ENCODE measurements at regions not wholly inside any gene's neighbourhood (a gene's known extent, or its start where the extent isn't known, plus 50 kb on each side); places are given as distances from the start of the nearest gene placed in this dataset.

DNA sequence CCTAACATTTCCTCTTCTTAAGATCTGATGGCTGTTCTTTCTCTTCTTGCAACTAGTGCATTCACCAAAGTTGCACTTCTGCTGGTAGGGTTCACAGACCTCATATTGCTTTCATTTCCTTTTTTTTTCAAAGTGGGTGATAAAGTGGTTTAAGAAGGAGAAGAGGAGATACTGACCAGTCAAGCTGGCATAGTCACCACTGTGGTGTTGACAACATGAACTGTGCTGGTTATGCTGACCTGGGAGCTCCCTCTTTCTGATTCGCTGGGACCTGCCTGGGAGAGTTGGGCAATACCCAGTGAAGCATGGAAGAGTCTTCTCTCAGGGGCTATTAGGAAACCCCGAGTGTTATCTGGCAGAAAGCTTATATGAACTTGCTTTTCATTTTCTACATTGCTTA, 222.9 kb downstream of the SLITRK5 start:
- Mint-ChIP-seq H3K36me3 (ENCODE audit: unreplicated experiment) (no peaks in the 10 kb centered on the region), H3K4me3 (ENCODE audit: unreplicated experiment) (no peak overlapping the region), H3K9me3 (ENCODE audit: unreplicated experiment) (no peaks in the 10 kb centered on the region), H3K27ac (ENCODE audit: unreplicated experiment) (no peak overlapping the region), H3K4me1 (ENCODE audit: low read depth, unreplicated experiment) (no peaks in the 10 kb centered on the region), H3K27me3 (ENCODE audit: unreplicated experiment) (peaks cover 3% of the 10 kb centered on the region)
- TF ChIP-seq, protein P1, sequence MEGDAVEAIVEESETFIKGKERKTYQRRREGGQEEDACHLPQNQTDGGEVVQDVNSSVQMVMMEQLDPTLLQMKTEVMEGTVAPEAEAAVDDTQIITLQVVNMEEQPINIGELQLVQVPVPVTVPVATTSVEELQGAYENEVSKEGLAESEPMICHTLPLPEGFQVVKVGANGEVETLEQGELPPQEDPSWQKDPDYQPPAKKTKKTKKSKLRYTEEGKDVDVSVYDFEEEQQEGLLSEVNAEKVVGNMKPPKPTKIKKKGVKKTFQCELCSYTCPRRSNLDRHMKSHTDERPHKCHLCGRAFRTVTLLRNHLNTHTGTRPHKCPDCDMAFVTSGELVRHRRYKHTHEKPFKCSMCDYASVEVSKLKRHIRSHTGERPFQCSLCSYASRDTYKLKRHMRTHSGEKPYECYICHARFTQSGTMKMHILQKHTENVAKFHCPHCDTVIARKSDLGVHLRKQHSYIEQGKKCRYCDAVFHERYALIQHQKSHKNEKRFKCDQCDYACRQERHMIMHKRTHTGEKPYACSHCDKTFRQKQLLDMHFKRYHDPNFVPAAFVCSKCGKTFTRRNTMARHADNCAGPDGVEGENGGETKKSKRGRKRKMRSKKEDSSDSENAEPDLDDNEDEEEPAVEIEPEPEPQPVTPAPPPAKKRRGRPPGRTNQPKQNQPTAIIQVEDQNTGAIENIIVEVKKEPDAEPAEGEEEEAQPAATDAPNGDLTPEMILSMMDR (IDR thresholded peaks at IDR 0.05; ENCODE audit: partially characterized antibody, unreplicated experiment), result no peak
- DNase-seq, result no peak

- TF ChIP-seq, protein P1 (IDR thresholded peaks at IDR 0.05; ENCODE audit: partially characterized antibody, unreplicated experiment), result no peak
- Mint-ChIP-seq H3K27me3 (ENCODE audit: unreplicated experiment) (no peaks in the 10 kb centered on the region), H3K9me3 (ENCODE audit: unreplicated experiment) (no peaks in the 10 kb centered on the region), H3K4me1 (ENCODE audit: low read depth, unreplicated experiment) (no peaks in the 10 kb centered on the region), H3K36me3 (ENCODE audit: unreplicated experiment) (no peaks in the 10 kb centered on the region), H3K27ac (ENCODE audit: unreplicated experiment) (no peak overlapping the region), H3K4me3 (ENCODE audit: unreplicated experiment) (no peak overlapping the region)
- DNase-seq, result no peak
Observed at GRCh38 chr13:87903553-87903952, 232.4 kb downstream of the SLITRK5 start.

GRCh38 chr13:87906411-87906810, 235.2 kb downstream of the SLITRK5 start:
- Mint-ChIP-seq H3K27me3 (ENCODE audit: unreplicated experiment) (no peaks in the 10 kb centered on the region), H3K27ac (ENCODE audit: unreplicated experiment) (no peak overlapping the region), H3K36me3 (ENCODE audit: unreplicated experiment) (no peaks in the 10 kb centered on the region), H3K4me1 (ENCODE audit: low read depth, unreplicated experiment) (no peaks in the 10 kb centered on the region), H3K4me3 (ENCODE audit: unreplicated experiment) (no peak overlapping the region), H3K9me3 (ENCODE audit: unreplicated experiment) (no peaks in the 10 kb centered on the region)
- no peak for DNase-seq
- TF ChIP-seq, protein P1 (IDR thresholded peaks at IDR 0.05; ENCODE audit: partially characterized antibody, unreplicated experiment), result no peak

GRCh38 chr13:87907202-87907601, 236.0 kb downstream of the SLITRK5 start:
- no peaks in the 10 kb centered on the region for H3K27me3 Mint-ChIP-seq (ENCODE audit: unreplicated experiment)
- H3K27ac Mint-ChIP-seq (ENCODE audit: unreplicated experiment), result no peak overlapping the region
- H3K36me3 Mint-ChIP-seq (ENCODE audit: unreplicated experiment), result no peaks in the 10 kb centered on the region
- DNase-seq, result no peak
- no peaks in the 10 kb centered on the region for H3K9me3 Mint-ChIP-seq (ENCODE audit: unreplicated experiment)
- H3K4me3 Mint-ChIP-seq (ENCODE audit: unreplicated experiment), result no peak overlapping the region
- TF ChIP-seq, protein P1 (IDR thresholded peaks at IDR 0.05; ENCODE audit: partially characterized antibody, unreplicated experiment), result no peak
- H3K4me1 Mint-ChIP-seq (ENCODE audit: low read depth, unreplicated experiment), result no peaks in the 10 kb centered on the region

- H3K4me1 Mint-ChIP-seq (ENCODE audit: low read depth, unreplicated experiment), result peaks cover 6% of the 10 kb centered on the region
- H3K36me3 Mint-ChIP-seq (ENCODE audit: unreplicated experiment), result no peaks in the 10 kb centered on the region
- H3K27ac Mint-ChIP-seq (ENCODE audit: unreplicated experiment), result no peak overlapping the region
- H3K9me3 Mint-ChIP-seq (ENCODE audit: unreplicated experiment), result no peaks in the 10 kb centered on the region
- H3K4me3 Mint-ChIP-seq (ENCODE audit: unreplicated experiment), result no peak overlapping the region
- no peak for DNase-seq
- no peaks in the 10 kb centered on the region for H3K27me3 Mint-ChIP-seq (ENCODE audit: unreplicated experiment)
- TF ChIP-seq, protein P1 (IDR thresholded peaks at IDR 0.05; ENCODE audit: partially characterized antibody, unreplicated experiment), result no peak
Observed at GRCh38 chr13:87919956-87920355, 248.8 kb downstream of the SLITRK5 start.
